GM12865 (cell line): ENCODE measurements at regions not wholly inside any gene's neighbourhood (a gene's known extent, or its start where the extent isn't known, plus 50 kb on each side); places are given as distances from the start of the nearest gene placed in this dataset.
"Not testable (repeated sequence)": the region's sequence is repeated elsewhere in the genome, so short reads cannot be mapped to it uniquely, and the experiment has no call there.

Source experiments
- DNase-seq: peaks from one replicate; pipeline ENCODE4 v3.0.0; 2010; ENCODE audit warnings: low read depth
- H3K4me3 ChIP-seq: 2 replicates; pipeline ENCODE4 v1.5.1; 2011; ENCODE audit warnings: mild to moderate bottlenecking, low read depth, low read length, control low read depth
- CTCF ChIP-seq: IDR thresholded peaks from 2 replicates; pipeline ENCODE4 v1.5.1; 2011; ENCODE audit warnings: low read length, control low read depth, low read depth, inconsistent platforms; ENCODE audit not compliant: insufficient read depth; ENCODE audit errors: missing control alignments

- not testable (repeated sequence) for H3K4me3 ChIP-seq, DNase-seq
Observed at GRCh38 chr4:49117951-49118350, 131.9 kb downstream of the CWH43 start.

- not testable (repeated sequence) for H3K4me3 ChIP-seq, DNase-seq
Observed at GRCh38 chr4:49118379-49119212, 132.5 kb downstream of the CWH43 start.

- DNase-seq, H3K4me3 ChIP-seq: not testable (repeated sequence)
Observed at GRCh38 chr4:49119345-49119744, 133.3 kb downstream of the CWH43 start.

DNA sequence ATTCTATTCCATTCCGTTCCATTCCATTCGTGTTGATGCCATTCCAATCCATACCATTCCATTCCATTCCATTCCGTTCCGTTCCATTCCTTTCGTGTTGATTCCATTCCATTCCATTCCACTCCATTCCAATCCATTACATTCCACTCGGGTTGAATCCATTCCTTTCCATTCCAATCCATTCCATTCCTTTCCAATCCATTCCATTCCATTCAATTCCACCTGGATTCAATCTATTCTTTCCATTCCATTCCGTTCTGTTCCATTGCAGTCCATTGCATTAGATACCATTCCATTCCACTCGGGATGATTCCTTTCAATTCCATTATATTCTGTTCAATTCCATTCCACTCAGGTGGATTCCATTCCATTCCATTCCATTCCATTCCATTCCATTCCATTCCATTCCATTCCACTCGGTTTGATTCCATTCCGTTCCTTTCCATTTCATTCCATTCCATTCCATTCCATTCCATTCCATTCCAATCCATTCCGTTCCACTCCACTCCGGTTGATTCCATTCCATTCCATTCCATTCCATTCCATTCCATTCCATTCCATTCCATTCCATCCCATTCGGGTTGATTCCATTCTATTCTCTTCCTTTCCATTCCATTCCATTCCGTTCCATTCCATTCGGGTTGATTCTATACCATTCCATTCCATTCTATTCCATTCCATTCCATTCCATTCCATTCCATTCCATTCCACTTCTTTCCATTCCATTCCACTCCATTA lies 134.1 kb downstream of the CWH43 start:
- DNase-seq, H3K4me3 ChIP-seq: not testable (repeated sequence)

DNA sequence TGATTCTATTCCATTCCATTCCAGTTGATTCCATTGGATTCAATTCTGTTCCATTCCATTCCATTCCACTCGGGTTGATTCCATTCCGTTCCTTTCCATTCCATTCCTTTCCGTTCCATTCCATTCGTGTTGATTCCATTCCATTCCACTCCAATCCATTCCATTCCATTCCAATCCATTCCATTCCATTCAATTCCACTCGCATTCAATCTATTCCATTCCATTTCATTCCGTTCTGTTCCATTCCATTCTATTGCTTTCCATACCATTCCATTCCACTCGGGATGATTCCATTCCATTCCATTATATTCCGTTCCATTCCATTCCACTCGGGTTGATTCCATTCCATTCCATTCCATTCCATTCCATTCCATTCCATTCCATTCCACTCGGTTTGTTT lies 134.7 kb downstream of the CWH43 start:
- peak; percentile 44 for DNase-seq
- H3K4me3 ChIP-seq = not testable (repeated sequence)
- TF ChIP-seq CTCF = peak; percentile 2

- DNase-seq, H3K4me3 ChIP-seq: not testable (repeated sequence)
Observed at GRCh38 chr4:49126443-49126842, 140.4 kb downstream of the CWH43 start.

DNA sequence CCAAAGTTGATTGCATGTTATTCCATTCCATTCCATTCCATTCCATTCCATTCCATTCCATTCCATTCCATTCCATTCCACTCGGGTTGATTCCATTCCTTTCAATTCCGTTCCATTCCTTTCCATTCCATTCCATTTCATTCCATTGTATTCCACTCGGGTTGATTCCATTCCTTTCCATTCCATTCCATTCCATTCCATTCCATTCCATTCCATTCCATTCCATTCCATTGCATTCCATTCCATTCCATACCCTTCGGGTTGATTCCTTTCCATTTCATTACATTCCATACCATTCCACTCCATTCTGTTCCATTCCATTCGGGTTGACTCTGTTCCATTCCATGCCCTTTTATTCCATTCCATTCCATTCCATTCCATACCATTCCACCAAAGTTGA lies 140.8 kb downstream of the CWH43 start:
- DNase-seq, H3K4me3 ChIP-seq: not testable (repeated sequence)

DNA sequence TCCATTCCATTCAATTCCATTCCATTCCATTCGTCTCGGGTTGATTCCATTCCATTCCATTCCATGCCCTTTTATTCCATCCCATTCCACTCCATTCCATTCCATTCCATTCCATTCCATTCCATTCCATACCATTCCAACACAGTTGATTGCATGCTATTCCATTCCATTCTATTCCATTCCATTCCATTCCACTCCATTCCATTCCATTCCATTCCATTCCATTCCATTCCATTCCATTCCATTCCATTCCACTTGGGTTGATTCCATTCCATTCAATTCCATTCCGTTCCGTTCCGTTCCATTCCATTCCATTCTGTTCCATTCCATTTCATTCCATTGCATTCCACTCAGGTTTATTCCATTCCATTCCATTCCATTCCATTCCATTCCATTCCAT lies 143.3 kb downstream of the CWH43 start:
- H3K4me3 ChIP-seq, DNase-seq: not testable (repeated sequence)

- not testable (repeated sequence) for DNase-seq, H3K4me3 ChIP-seq
Observed at GRCh38 chr4:49129870-49130269, 143.8 kb downstream of the CWH43 start.

DNA sequence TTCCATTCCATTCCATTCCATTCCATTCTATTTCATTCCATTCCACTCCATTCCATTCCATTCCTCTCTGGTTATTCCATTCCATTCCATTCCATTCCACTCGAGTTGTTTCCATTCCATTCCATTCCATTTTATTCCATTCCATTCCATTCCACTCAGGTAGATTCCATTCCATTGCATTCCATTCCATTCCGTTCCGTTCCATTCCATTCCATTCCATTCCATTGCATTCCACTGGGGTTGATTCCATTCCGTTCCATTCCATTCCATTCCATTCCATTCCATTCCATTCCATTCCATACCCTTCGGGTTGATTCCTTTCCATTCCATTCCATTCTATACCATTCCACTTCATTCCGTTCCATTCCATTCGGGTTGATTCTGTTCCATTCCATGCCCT lies 144.6 kb downstream of the CWH43 start:
- DNase-seq, H3K4me3 ChIP-seq: not testable (repeated sequence)

- DNase-seq, H3K4me3 ChIP-seq: not testable (repeated sequence)
Observed at GRCh38 chr4:49137043-49137442, 151.0 kb downstream of the CWH43 start.

GRCh38 chr4:49137961-49138360 lies 151.9 kb downstream of the CWH43 start:
- DNase-seq, H3K4me3 ChIP-seq: not testable (repeated sequence)

- H3K4me3 ChIP-seq, DNase-seq: not testable (repeated sequence)
Observed at GRCh38 chr4:49138818-49139217, 152.7 kb downstream of the CWH43 start.

- not testable (repeated sequence) for DNase-seq, H3K4me3 ChIP-seq
Observed at GRCh38 chr4:49139513-49139912, 153.4 kb downstream of the CWH43 start.

GRCh38 chr4:49140351-49140750 lies 154.3 kb downstream of the CWH43 start:
- not testable (repeated sequence) for H3K4me3 ChIP-seq, DNase-seq

DNA sequence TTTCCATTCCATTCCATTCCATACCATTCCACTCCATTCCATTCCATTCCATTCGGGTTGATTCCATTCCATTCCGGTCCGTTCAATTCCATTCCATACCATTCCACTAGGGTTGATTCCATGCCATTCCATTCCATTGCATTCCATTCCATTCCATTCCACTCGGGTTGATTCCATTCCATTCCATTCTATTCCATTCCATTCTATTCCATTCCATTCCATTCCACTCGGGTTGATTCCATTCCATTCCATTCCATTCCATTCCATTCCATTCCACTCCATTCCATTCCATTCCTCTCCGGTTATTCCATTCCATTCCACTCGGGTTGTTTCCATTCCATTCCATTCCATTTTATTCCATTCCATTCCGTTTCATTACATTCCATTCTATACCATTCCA lies 155.9 kb downstream of the CWH43 start:
- not testable (repeated sequence) for DNase-seq, H3K4me3 ChIP-seq

- not testable (repeated sequence) for DNase-seq, H3K4me3 ChIP-seq
Observed at GRCh38 chr4:49147143-49147542, 161.1 kb downstream of the CWH43 start.

DNA sequence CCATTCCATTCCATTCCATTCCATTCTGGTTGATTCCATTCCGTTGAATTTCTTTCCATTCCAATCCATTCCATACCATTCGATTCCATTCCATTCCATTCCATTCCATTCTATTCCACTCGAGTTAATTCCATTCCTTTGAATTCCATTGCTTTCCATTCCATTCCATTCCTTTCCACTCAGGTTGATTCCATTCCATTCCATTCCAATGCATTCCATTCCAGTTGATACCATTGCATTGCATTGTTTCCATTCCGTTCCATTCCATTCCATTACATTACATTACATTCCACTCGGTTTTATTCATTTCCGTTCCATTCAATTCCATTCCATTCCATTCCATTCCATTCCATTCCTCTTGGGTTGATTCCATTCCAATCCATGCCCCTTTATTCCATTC lies 161.5 kb downstream of the CWH43 start:
- DNase-seq, H3K4me3 ChIP-seq: not testable (repeated sequence)
